PC-3 (cell line): ENCODE measurements at regions not wholly inside any gene's neighbourhood (a gene's known extent, or its start where the extent isn't known, plus 50 kb on each side); places are given as distances from the start of the nearest gene placed in this dataset.

Source experiments
- EZH2 ChIP-seq: fragments of 300-600 bp; sonication (generic); IDR thresholded peaks from one replicate; pipeline ENCODE4 v1.6.1; 2017; ENCODE audit warnings: antibody characterized with exemption, mild to moderate bottlenecking, low read length; ENCODE audit not compliant: unreplicated experiment
- EZH2phosphoT487 ChIP-seq: fragments of 300-600 bp; sonication (generic); IDR thresholded peaks from 2 replicates; pipeline ENCODE4 v1.6.1; 2018; ENCODE audit warnings: mild to moderate bottlenecking, antibody characterized with exemption, low read length, borderline replicate concordance
- TF ChIP-seq, protein P1 (sequence below): fragments of 300-600 bp; sonication (generic); conservative IDR thresholded peaks from 2 replicates; pipeline ENCODE4 v1.5.1; 2017; ENCODE audit warnings: antibody characterized with exemption, low read depth, mild to moderate bottlenecking, low read length

- TF ChIP-seq, protein P1, sequence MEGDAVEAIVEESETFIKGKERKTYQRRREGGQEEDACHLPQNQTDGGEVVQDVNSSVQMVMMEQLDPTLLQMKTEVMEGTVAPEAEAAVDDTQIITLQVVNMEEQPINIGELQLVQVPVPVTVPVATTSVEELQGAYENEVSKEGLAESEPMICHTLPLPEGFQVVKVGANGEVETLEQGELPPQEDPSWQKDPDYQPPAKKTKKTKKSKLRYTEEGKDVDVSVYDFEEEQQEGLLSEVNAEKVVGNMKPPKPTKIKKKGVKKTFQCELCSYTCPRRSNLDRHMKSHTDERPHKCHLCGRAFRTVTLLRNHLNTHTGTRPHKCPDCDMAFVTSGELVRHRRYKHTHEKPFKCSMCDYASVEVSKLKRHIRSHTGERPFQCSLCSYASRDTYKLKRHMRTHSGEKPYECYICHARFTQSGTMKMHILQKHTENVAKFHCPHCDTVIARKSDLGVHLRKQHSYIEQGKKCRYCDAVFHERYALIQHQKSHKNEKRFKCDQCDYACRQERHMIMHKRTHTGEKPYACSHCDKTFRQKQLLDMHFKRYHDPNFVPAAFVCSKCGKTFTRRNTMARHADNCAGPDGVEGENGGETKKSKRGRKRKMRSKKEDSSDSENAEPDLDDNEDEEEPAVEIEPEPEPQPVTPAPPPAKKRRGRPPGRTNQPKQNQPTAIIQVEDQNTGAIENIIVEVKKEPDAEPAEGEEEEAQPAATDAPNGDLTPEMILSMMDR: no peak
- TF ChIP-seq EZH2: no peak
- no peak for TF ChIP-seq EZH2phosphoT487
These were observed 190.5 kb upstream of the SKOR2 start for GRCh38 chr18:47441914-47442313.
